NCI-H748 (cell line): ENCODE measurements at regions not wholly inside any gene's neighbourhood (a gene's known extent, or its start where the extent isn't known, plus 50 kb on each side); places are given as distances from the start of the nearest gene placed in this dataset.

Source experiments
- DNase-seq: peaks from one replicate; lab custom pipeline; 2025; ENCODE audit not compliant: unreplicated experiment; lab: John Stamatoyannopoulos, UW

DNA sequence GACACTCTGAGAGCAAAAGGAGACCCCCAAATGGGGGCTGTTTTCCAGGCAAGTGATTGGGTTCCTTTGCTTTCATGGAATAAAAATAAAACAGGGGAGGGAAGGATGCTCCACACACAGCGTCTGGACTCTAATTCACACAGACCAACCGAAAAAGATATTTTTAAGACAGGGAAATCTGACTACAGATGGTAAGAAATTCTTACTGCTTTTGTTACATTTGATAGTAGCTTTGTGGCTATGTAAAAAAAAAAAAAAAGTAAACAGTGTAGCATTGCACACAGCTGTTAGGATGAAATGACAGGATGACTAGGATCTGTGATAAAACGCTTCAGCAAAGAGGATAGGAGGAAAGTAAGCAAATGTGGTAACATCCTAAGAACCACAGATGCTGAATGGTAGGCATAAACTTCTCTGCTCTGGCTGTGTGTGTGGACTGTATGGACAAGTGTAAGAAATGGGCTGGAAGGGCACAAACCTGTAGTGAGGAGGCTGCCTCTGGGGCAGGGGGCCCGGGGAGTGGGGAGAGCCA lies 207.6 kb downstream of the ANAPC1 start:
- no peak for DNase-seq

DNA sequence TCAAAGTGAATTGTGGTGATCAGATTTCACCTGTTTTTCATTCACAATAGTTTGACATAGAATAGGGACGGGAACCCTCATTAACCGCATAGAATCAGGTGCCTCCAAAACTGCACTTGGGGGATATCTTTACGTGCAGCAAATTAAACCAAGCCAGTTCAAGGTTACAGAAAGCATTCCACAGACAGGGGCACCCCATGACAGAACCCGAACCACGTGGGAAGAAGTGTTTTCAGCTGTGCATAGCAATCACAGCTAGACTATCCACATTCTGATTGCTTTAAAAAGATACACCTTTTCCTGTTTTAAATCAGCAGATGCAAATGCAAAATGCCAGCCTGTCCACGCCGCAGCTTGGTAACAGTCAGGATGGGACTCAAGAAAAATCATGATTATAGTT lies 205.8 kb downstream of the ANAPC1 start:
- DNase-seq, result no peak

DNA sequence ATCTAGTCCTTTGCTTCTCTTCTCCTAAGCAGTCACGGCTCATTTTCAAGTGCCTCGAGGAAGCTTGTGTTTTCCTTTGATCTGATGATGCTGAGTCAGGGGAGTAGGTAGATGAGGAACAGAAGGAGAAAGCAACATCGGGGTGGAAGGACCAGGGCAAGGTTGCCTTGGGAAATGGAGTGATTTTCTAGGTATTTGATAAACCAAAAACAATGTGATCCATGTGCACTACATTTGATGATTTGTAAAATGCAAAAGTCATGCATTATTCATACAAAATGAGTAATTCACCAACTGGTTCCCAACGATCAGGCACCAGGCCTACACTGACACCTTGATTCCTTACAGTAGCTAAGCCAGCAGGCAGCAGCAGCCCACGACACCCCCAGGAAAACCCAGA lies 205.3 kb downstream of the ANAPC1 start:
- DNase-seq, result no peak

DNA sequence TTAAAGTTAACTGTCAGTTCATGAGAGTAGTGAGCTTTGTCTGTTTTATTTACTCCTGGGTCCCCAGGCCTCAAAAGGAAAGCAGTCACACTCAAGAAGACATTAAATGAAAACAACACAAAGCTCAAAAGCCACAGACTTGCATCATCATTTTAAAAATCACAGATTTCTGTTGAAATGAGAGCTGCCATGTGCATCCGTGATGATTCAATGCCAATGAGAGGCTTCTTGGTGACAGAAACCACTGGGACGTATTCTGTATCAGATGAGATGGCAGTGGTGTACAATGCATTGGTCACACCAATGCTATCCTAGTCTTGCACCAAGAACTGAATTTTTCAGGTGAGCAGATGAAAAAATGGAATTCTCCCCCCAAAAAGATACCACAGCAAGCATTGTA lies 204.8 kb downstream of the ANAPC1 start:
- DNase-seq, result no peak

DNA sequence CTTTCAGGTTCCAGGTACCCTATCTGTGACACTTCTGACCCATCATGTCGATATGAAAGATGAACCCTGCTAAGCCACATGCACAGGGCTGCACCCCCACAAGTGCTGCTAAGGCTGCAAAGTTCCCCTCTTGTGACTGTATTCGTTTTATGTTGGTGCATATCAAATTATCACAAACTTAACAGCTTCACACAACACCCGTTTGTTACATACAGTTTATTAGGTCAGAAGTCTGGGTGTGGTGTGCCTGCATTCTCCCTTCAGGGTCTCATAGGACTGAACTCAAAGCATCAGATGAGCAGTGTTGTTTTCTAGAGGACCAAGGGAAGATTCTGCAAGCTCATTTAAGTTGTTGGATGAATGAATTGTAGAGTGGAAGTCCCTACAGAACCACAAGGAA lies 199.4 kb downstream of the ANAPC1 start:
- no peak for DNase-seq

DNA sequence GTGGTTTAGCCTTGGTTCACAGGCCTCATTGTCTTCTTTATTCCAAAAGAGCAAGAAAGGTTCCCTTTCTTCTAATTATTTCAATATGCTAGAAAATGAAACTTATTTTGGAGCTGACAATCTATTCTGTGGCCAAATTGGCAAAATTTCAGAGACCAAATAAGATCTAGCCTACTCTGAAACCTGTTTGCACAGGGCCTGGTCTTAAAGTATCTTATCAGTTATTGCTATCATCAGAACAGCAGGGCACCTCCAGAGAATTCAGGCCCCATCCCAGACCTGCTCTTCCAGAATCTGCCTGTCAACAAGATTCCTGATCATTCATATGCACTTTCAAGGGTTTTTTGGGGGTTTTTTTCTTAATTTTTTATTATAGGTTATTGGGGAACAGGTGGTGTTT lies 198.7 kb downstream of the ANAPC1 start:
- no peak for DNase-seq

DNA sequence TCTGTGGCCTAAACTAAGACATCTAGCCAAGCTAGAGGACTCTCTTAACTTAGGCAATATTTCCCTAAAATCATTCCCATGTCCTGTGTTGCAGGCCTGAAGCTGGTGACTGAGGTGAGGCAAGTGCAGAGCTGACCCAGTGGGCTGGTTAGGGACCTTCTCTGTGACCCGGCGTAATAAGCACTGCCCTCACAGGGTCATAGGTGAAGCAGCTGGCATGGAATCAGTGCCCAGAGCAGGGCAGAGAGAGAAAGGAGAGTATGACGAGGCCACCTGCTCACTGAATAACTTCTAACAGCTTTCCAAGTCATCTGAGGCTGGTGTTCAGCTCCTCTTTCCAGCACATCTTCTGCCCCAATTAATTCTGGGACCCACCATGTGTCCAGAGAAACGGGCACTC lies 197.0 kb downstream of the ANAPC1 start:
- no peak for DNase-seq

DNA sequence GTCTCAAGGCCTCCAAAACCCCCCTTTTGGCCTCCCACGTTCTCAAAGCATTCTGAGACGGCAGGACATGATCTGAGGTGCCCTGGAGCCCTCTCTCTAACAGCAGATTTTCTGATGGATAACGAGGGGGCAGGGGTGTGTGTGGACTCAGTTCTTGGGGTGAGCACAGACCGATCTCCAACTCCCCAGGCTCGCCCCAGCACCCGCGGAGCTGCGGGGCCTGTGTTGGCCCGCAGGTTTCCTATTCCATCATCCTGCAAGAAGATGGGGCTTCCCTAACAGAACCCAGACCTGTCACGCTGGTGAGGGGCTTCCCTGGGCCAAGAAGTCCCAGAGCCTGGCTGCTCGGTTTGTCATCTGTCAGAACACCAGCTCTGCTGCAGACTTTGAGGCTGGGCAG lies 196.1 kb downstream of the ANAPC1 start:
- no peak for DNase-seq

DNA sequence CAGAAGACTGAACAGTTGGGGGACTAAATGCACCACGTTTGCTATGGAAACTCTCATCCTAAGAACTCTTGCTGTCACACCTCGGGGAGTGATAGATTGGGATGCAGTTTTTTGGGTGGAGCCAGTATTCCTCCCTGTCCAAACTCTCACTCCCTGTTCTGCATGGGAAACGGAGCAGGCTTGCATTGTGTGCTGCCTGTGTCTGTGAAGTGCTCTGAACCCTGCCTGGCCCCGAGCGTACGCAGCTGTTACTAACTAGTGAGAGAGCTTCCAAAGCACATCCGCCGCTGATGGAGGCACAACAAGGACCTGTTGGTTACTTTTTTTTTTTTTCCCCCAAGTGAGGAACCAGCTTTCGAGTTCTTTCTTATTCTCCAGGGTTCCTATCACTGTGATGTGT lies 195.5 kb downstream of the ANAPC1 start:
- DNase-seq, result no peak

DNA sequence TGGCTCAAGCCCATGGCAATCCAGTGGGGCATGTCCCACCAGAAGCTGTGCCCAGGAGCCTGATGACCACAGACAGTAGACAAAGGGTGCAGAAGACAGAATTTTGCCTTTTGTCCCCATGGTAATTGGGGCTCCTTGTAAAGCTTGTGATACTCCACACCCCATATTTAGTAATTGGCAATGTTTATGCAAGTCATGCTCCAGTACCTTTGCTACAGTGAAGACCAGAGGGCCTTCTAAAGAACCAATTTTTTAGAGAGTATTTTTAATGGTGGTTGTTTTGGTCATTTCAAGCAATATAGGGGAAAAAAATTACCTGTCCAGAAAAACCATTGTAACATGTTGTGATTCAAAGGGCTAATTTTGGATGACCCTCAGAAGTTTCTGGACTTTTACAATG lies 194.8 kb downstream of the ANAPC1 start:
- no peak for DNase-seq

DNA sequence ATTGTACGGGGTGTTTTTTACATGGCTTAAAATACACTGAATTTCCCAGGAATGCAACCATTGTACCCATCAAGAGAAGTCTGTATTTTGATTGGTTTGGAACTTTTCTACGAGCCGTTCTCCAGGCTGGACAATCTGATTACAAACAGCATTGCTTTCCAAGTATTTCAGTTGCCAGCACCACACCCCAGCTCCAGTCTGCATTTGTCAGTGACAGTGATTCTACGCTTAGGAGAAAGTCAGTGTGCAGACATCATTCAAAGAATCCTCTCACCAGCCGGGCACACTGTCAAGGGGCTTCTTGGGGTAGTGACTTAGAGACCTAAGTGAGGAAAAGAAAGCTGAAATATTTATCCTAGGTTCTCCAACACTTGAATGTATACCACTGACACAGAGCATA lies 194.1 kb downstream of the ANAPC1 start:
- DNase-seq, result no peak

DNA sequence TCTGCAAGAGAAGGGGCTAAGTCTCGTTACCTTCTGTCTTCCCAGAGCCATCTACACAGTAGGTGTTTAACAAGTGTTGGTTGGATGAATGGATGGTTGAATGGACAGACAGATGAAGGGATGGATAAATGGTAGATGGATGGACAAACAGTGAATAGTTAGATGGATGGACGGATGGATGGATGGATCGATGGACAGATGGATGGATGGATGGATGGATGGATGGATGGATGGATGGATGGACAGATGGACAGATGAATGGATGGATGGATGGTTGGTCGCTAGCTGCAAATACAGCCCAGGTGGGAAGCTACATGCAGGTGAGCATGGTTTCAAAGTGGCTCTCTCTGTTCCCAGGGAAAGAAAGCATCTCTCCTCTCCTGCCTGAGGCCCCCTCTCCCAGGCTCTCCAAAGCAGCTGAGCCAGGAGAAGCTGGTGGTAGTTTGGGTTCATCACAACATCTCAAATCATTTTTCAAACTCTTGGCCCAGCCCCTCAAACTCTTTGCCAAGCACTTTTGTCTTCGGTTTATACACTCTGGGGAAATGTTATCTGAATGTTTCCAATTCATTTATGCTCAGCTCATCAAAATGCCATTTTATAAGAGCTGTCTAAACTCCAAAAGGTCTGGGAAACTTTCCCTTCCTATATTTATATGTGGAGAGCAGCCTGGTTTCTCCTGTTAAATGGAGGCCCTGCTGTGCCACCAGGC lies 192.7 kb downstream of the ANAPC1 start:
- no peak for DNase-seq

DNA sequence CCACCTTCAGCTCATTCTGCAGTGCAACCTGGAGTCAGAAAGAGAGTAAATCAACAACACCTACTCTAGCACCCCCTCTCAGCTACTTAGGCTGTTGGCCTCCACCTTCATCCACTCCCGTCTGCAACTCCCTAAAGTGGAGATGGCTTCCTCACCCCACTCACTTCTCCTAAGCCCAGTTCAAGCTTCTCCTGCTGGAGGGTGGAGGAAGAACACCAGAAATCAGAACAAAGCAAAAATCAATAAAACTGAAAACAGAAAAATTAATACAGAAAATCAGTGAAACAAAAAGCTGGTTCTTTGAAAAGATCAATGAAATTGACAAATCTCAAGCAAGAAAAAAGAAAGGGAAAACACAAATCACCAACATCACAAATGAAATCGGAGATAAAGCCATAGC lies 191.7 kb downstream of the ANAPC1 start:
- no peak for DNase-seq

DNA sequence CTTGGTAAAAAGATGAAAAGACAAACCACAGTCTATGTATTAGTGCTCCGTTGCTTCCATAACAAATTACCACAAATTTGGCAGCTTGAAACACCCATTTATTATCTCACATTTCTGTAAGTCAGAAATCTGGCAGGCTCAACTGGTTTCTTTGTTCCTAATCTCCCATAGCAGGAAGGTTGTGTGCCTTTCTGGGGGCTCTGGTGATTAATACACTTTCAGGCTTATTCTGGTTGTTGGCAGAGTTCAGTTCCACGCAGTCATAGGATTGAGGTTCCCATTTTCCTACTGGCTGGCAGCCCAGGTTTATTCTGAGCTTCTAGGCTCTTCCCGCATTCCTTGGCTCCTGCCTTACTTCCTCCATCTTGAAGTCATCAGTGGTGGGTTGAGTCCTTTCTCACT lies 189.3 kb downstream of the ANAPC1 start:
- DNase-seq, result no peak

DNA sequence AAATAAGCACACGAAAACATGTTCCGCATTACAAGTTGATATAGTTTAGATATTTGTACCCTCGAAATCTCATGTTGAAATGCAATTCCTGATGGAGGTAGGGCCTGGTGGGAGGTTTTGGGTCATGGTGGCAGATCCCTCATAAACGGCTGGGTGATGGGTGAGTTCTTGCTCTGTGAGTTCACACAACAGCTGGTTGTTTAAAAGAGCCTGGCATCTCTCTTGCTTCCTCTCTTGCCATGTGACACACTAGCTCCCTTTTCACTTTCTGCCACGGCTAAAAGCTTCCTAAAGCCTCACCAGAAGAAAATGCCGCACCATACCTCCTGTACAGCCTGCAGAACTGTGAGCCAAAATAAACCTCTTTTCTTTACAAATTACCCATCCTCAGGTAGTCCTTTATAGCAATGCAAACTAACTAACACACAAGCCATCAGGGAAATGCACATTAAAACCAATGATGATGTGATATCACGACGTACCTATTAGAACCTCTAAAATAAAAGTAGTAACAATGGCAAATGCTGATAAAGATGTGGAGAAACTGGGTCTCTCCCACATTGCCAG lies 188.5 kb downstream of the ANAPC1 start:
- DNase-seq, result no peak

DNA sequence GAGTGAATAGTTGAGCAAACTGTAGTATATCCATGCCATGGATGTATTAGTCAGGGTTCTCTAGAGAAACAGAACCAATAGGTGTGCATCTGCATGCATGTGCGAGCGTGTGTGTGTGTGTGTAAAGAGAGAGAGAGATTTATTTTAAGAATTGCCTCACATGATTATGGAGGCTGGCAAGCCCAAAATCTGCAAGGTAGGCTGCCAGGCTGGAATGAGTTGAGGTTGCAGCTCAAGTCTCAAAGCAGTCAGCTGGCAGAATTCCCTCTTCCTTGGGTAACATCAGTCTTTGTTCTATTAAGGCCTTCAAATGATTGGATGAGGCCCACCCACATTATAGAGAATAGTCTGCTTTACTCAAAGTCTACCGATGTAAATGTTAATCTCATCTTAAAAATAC lies 187.8 kb downstream of the ANAPC1 start:
- DNase-seq, result no peak

DNA sequence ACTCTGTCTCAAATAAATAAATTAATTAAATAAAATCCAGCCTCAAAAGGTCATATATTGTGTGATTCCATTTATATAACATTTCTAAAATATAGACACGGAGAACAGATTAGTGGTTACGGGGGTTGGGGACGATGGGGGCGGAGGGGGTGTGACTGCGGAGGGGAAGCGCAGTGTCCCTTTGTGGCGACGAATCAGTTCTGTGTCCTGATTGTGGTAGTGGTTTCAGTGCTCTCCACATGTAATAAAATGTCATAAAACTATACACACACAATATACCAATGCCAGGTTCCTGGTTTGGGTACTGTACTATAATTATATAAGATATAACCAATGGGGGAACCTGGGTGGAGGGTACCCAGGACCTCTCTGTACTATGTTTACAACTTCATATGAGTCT lies 186.4 kb downstream of the ANAPC1 start:
- no peak for DNase-seq

DNA sequence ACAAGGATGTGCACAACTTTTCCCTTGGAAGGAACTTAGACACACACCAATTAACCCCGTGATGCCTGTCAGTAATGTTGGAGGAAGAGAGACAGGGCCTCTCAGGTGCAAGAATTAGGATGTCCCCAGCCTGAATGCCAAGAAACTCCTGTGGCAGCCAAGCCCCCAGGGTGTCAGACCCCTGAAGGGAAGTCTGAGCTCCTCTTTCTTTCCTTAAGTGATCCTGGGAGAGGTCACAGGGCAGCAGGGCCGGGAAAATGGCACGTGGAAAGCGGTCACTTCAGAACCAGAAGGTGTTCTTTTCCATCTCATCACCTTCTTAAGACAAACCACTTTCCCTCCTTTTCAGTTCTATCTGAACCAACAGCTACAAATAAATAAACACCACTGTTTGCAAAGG lies 185.9 kb downstream of the ANAPC1 start:
- no peak for DNase-seq

DNA sequence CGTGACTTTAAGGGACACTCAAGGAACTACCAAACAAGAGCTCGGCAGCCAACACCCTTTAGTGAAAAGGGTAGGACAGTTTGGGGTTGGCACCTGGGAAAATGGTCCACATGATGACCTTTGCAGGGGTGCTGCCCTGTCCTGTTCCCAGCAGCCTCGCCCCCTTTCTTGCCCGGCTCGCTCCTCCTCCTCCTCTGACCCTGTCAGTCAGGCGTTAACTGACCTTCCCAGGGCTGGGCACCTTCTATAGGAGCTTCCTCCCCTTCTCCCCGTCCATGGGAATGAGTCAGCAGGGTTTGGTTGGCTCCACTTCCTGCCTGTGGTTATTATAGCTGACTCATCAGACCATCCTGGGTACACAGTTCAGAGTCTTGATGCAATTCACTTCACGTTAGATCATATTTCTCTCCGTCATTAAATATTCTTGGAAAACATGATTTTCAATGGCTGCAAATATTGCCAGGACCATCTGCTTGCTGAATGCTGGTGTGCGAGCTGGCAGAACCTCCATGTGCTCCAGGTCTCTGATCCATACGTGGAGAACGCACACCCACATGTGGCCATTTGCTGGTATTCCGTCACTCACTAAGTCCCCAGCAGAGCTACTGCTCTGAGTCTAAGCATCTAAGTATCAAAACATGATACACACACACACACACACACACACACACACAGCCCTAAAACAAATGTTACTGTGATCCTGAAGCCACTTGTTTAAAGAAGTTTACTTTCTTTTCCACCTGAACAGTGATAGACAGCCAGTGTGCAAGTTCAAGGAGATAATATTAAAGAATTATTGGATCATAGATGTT lies 185.0 kb downstream of the ANAPC1 start:
- peak; percentile 62 for DNase-seq

DNA sequence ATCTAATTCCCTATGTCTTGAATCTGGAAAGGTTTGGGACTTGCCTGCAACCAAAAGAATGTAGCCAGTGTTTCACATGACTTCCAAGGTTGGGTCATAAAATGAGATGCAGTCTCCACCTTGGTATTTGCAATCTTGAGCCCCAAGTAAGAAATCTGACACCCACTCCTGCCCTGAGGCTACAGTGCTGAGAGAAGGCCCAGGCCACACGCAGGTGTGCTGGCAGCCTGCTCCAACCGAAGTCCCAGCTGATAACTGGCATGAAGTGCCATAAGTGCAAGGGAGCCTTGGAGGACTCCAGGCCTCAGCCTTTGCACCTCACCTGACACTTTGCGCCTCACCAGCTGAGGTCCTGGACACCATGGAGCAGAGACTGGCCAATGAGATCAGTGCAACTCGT lies 182.7 kb downstream of the ANAPC1 start:
- DNase-seq, result no peak

DNA sequence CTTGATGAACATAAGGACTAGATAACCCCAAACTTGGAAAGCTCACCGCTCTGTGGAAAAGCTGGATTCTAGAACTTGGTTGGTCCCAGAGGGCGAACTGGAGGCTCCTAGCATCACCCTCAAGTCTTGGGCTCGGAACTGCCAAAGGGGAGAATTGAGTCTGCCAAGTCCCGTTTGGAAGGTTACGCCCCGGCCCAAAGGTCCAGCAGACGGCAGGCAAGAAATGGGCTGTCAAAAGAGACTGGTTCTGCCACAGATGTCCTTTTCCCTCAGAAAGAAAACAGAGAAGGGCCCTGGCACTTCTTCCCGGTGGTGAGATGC lies 182.2 kb downstream of the ANAPC1 start:
- no peak for DNase-seq

DNA sequence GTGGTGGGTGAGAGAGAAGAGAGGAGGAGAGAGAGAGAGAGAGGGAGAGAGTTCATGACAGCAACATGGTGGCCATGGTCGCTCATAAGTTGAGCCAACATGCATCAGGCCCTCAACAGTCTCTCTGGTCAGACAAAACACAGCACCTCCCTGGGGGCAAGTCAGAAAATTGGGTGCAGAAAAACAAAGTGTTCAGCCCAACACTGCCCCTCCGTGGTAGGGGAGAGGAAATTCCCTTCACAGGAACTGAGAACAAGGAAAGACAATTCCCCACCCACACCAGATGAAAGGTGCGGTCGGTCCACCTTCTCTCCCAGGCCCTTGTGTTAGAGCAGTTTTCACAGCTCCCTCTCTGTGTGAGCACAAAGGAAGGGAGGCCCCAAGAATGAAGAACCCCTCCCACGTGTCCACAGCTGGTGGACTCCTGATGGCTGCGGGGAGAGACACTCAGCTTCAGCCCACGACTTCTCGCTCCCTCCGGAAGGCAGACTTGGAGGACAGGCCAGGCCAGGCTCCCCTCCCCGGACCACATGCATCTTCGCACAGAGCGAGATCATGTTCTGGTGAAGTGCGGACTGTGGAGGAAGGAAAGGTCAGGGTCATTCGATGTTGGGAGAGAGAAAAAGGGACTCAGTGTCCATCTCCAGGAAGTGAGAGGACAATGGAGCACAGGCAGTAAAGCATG lies 181.7 kb downstream of the ANAPC1 start:
- DNase-seq, result peak; percentile 53
